ENCODE measurements at regions not wholly inside any gene's neighbourhood (a gene's known extent, or its start where the extent isn't known, plus 50 kb on each side); places are given as distances from the start of the nearest gene placed in this dataset.

- no peaks in the 10 kb centered on the region for H4K20me1 ChIP-seq (ENCODE audit: control insufficient read depth, insufficient read depth, low read depth, low read length)
- H3K9me2 ChIP-seq (replicated peaks; ENCODE audit: control insufficient read depth, low read length) = no peaks in the 10 kb centered on the region
- no peaks in the 10 kb centered on the region for H3F3A ChIP-seq (ENCODE audit: control insufficient read depth, insufficient read depth)
- TF ChIP-seq CTCF (IDR thresholded peaks at IDR 0.05; ENCODE audit: low read depth, low read length, poor library complexity, severe bottlenecking) = no peak
- H3K27ac ChIP-seq (ENCODE audit: low read depth, low read length) = no peak overlapping the region
- no peaks in the 10 kb centered on the region for H3K36me3 ChIP-seq (ENCODE audit: control insufficient read depth, low read length)
- no peaks in the 10 kb centered on the region for H3K4me1 ChIP-seq (ENCODE audit: control insufficient read depth, low read length)
- H3K4me3 ChIP-seq (ENCODE audit: low read length) = no peak overlapping the region
- H3K9me3 ChIP-seq (ENCODE audit: control insufficient read depth, insufficient read depth, low read length) = no peaks in the 10 kb centered on the region
- no peak overlapping the region for H3K4me2 ChIP-seq (ENCODE audit: low read length)
- H3K79me2 ChIP-seq (ENCODE audit: control insufficient read depth, low read length) = no peaks in the 10 kb centered on the region
- no peaks in the 10 kb centered on the region for H3K27me3 ChIP-seq (ENCODE audit: control insufficient read depth, low read length)
These were observed 763.7 kb downstream of the PDHA2 start for GRCh38 chr4:96603641-96604040.

DNA sequence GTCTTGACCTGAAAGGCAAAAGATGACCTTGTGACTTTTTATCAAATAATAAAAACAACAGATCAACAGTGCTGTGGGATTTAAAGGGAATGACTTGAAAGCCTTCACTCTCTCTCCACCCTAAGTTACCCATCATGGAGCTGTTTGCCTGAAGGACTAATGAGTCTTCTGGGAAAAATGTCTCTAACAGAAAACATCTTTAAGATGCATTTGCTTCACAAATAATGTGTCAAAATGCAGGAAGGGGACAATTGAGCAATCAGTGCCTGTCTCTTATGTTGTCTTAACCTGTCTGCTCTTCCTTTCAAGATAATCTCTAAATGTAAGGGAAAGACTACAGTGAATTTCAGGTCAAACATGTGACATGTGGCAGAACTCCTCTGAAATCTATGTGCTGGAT is 766.6 kb downstream of the PDHA2 start:
- Histone ChIP-seq H3K36me3 (ENCODE audit: control insufficient read depth, low read length) (no peaks in the 10 kb centered on the region), H3K4me1 (ENCODE audit: control insufficient read depth, low read length) (no peaks in the 10 kb centered on the region), H3F3A (ENCODE audit: control insufficient read depth, insufficient read depth) (no peaks in the 10 kb centered on the region), H3K27ac (ENCODE audit: low read depth, low read length) (no peak overlapping the region), H3K9me3 (ENCODE audit: control insufficient read depth, insufficient read depth, low read length) (no peaks in the 10 kb centered on the region), H3K4me3 (ENCODE audit: low read length) (no peak overlapping the region), H4K20me1 (ENCODE audit: control insufficient read depth, insufficient read depth, low read depth, low read length) (no peaks in the 10 kb centered on the region), H3K79me2 (ENCODE audit: control insufficient read depth, low read length) (no peaks in the 10 kb centered on the region), H3K9me2 (replicated peaks; ENCODE audit: control insufficient read depth, low read length) (no peaks in the 10 kb centered on the region), H3K4me2 (ENCODE audit: low read length) (no peak overlapping the region), H3K27me3 (ENCODE audit: control insufficient read depth, low read length) (no peaks in the 10 kb centered on the region)
- TF ChIP-seq CTCF (IDR thresholded peaks at IDR 0.05; ENCODE audit: low read depth, low read length, poor library complexity, severe bottlenecking) = no peak
- no peak for TF ChIP-seq EZH2phosphoT487 (IDR thresholded peaks at IDR 0.05; ENCODE audit: borderline replicate concordance, low read length)

GRCh38 chr4:96626023-96626422 is 786.1 kb downstream of the PDHA2 start:
- Histone ChIP-seq H3K79me2 (ENCODE audit: control insufficient read depth, low read length) (no peaks in the 10 kb centered on the region), H3K9me2 (replicated peaks; ENCODE audit: control insufficient read depth, low read length) (no peaks in the 10 kb centered on the region), H3K9me3 (ENCODE audit: control insufficient read depth, insufficient read depth, low read length) (no peaks in the 10 kb centered on the region; the same call in 1 of the 2 replicates), H3K27ac (ENCODE audit: low read depth, low read length) (no peak overlapping the region), H3K36me3 (ENCODE audit: control insufficient read depth, low read length) (no peaks in the 10 kb centered on the region), H3K4me1 (ENCODE audit: control insufficient read depth, low read length) (no peaks in the 10 kb centered on the region), H3K4me3 (ENCODE audit: low read length) (no peak overlapping the region), H3F3A (ENCODE audit: control insufficient read depth, insufficient read depth) (no peaks in the 10 kb centered on the region), H4K20me1 (ENCODE audit: control insufficient read depth, insufficient read depth, low read depth, low read length) (no peaks in the 10 kb centered on the region), H3K27me3 (ENCODE audit: control insufficient read depth, low read length) (no peaks in the 10 kb centered on the region), H3K4me2 (ENCODE audit: low read length) (no peak overlapping the region)
- TF ChIP-seq EZH2phosphoT487 (IDR thresholded peaks at IDR 0.05; ENCODE audit: borderline replicate concordance, low read length) (no peak), CTCF (IDR thresholded peaks at IDR 0.05; ENCODE audit: low read depth, low read length, poor library complexity, severe bottlenecking) (no peak)

DNA sequence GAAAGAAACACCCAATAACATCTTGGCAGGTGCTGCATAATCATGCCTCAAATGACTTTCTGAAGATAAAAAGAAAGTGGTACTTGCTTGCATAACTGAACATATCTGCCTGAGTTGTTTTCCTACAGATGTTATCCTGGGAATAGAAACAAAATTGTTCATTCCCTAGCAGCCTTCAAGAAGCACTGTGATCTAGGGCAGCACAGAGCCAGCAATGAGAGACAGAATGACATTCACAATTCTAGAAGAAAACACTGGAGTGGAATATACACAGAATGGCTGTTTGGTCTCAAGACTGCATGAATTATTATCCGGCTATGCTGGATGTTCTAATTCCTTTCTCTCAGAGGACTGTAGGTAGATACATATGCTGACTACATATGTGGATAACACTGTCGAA is 790.9 kb downstream of the PDHA2 start:
- H3K79me2 ChIP-seq (ENCODE audit: control insufficient read depth, low read length) = no peaks in the 10 kb centered on the region
- no peak overlapping the region for H3K4me2 ChIP-seq (ENCODE audit: low read length)
- H3K36me3 ChIP-seq (ENCODE audit: control insufficient read depth, low read length) = no peaks in the 10 kb centered on the region
- no peaks in the 10 kb centered on the region for H4K20me1 ChIP-seq (ENCODE audit: control insufficient read depth, insufficient read depth, low read depth, low read length)
- peaks cover 4% of the 10 kb centered on the region; the same call in 1 of the 2 replicates for H3K9me3 ChIP-seq (ENCODE audit: control insufficient read depth, insufficient read depth, low read length)
- H3K27ac ChIP-seq (ENCODE audit: low read depth, low read length) = no peak overlapping the region
- no peaks in the 10 kb centered on the region for H3K4me1 ChIP-seq (ENCODE audit: control insufficient read depth, low read length)
- no peak overlapping the region for H3K4me3 ChIP-seq (ENCODE audit: low read length)
- no peaks in the 10 kb centered on the region for H3K27me3 ChIP-seq (ENCODE audit: control insufficient read depth, low read length)
- no peaks in the 10 kb centered on the region for H3K9me2 ChIP-seq (replicated peaks; ENCODE audit: control insufficient read depth, low read length)
- H3F3A ChIP-seq (ENCODE audit: control insufficient read depth, insufficient read depth) = no peaks in the 10 kb centered on the region
- TF ChIP-seq EZH2phosphoT487 (IDR thresholded peaks at IDR 0.05; ENCODE audit: borderline replicate concordance, low read length) (no peak), CTCF (IDR thresholded peaks at IDR 0.05; ENCODE audit: low read depth, low read length, poor library complexity, severe bottlenecking) (no peak)

All from DOHH2 (cell line).